GM23248 (cell line): ENCODE measurements at regions not wholly inside any gene's neighbourhood (a gene's known extent, or its start where the extent isn't known, plus 50 kb on each side); places are given as distances from the start of the nearest gene placed in this dataset.

Source experiments
- DNase-seq: peaks from one replicate; pipeline ENCODE4 v3.0.0-alpha.2; 2015
- H2AFZ ChIP-seq: fragments of 200-600 bp; sonication (generic); 2 replicates; pipeline ENCODE4 v1.6.1; 2016; ENCODE audit warnings: antibody characterized with exemption
- H3F3A ChIP-seq: fragments of 200-600 bp; sonication (generic); 2 replicates; pipeline ENCODE4 v1.6.1; 2016; ENCODE audit warnings: mild to moderate bottlenecking, antibody characterized with exemption, mixed run types; ENCODE audit not compliant: insufficient read depth
- H3K27ac ChIP-seq: fragments of 200-600 bp; sonication (generic); 2 replicates; pipeline ENCODE4 v1.5.1; 2016; ENCODE audit warnings: mild to moderate bottlenecking
- H3K27me3 ChIP-seq: fragments of 200-600 bp; sonication (generic); replicated peaks from 2 replicates; pipeline ENCODE4 v1.6.1; 2016; ENCODE audit warnings: mild to moderate bottlenecking; ENCODE audit not compliant: insufficient read depth
- H3K36me3 ChIP-seq: fragments of 200-600 bp; sonication (generic); 2 replicates; pipeline ENCODE4 v1.6.1; 2016; ENCODE audit warnings: low read depth, mild to moderate bottlenecking
- H3K4me1 ChIP-seq: fragments of 200-600 bp; sonication (generic); 2 replicates; pipeline ENCODE4 v1.6.1; 2016; ENCODE audit warnings: mild to moderate bottlenecking; ENCODE audit not compliant: insufficient read depth
- H3K4me2 ChIP-seq: fragments of 200-600 bp; sonication (generic); one replicate; pipeline ENCODE4 v1.6.1; 2016; ENCODE audit warnings: mild to moderate bottlenecking; ENCODE audit not compliant: unreplicated experiment
- H3K4me3 ChIP-seq: fragments of 200-600 bp; sonication (generic); 2 replicates; pipeline ENCODE4 v1.5.1; 2016; ENCODE audit warnings: mild to moderate bottlenecking
- H3K79me2 ChIP-seq: fragments of 200-600 bp; sonication (generic); 2 replicates; pipeline ENCODE4 v1.6.1; 2016; ENCODE audit warnings: mild to moderate bottlenecking; ENCODE audit not compliant: insufficient read depth
- H3K9ac ChIP-seq: fragments of 200-600 bp; sonication (generic); 2 replicates; pipeline ENCODE4 v1.6.1; 2016; ENCODE audit warnings: mild to moderate bottlenecking
- H3K9me2 ChIP-seq: fragments of 200-600 bp; sonication (generic); 2 replicates; pipeline ENCODE4 v1.6.1; 2016; ENCODE audit warnings: mixed run types, mild to moderate bottlenecking, moderate library complexity; ENCODE audit not compliant: insufficient read depth
- H3K9me3 ChIP-seq: fragments of 200-600 bp; sonication (generic); one replicate; pipeline ENCODE4 v1.6.1; 2017; ENCODE audit warnings: low read depth
- H4K20me1 ChIP-seq: fragments of 200-600 bp; sonication (generic); 2 replicates; pipeline ENCODE4 v1.6.0; 2016; ENCODE audit not compliant: insufficient read depth
- EZH2 ChIP-seq: fragments of 200-600 bp; sonication (generic); IDR thresholded peaks from 2 replicates; pipeline ENCODE4 v1.6.1; 2018; ENCODE audit warnings: antibody characterized with exemption, mild to moderate bottlenecking; ENCODE audit not compliant: insufficient read depth, poor library complexity, severe bottlenecking
- EZH2phosphoT487 ChIP-seq: fragments of 200-600 bp; sonication (generic); IDR thresholded peaks from 2 replicates; pipeline ENCODE4 v1.6.1; 2018; ENCODE audit warnings: antibody characterized with exemption, moderate library complexity, mild to moderate bottlenecking, low read depth; ENCODE audit not compliant: insufficient read depth
- WGBS, 2 experiments: methylation state at CpG; one replicate each; pipeline ENCODE4 v1.1.6; 2015 to 2017; ENCODE audit warnings: low lambda C conversion rate in 2 of 2, low coverage in 1 of 2; ENCODE audit errors: missing lambda C conversion rate in 2 of 2; 5-methylcytosine and 5-hydroxymethylcytosine counted together
- in situ Hi-C: fragments of 300-500 bp; cut with MboI; formaldehyde crosslinking; loops from 2 replicates; pipeline ENCODE4 v1.15.0; 2020

DNA sequence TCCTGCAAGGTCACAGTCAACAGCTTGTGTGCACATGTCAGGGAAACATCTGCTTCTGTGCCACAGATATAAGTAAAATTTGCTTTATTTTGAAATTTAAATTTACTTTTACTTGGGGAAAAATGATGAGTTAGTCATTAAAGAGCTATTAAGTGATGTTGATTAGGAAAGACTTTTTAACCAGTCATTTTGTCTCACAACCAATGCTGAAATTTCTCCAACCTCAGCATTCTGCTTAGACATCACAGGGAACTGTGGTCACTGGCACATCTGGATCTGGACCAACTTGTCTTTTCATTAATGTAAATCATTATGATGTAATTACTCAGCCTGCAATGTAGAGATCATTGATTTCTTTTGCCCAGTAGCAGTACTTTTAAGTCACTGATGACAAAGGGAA lies 301.0 kb downstream of the TTLL7 start:
- Histone ChIP-seq H3K4me3 (no peak overlapping the region), H3K79me2 (no peaks in the 10 kb centered on the region), H3K36me3 (no peaks in the 10 kb centered on the region), H4K20me1 (no peaks in the 10 kb centered on the region), H3K9me3 (no peaks in the 10 kb centered on the region), H3K9me2 (no peaks in the 10 kb centered on the region), H3K9ac (no peak overlapping the region), H2AFZ (no peak overlapping the region), H3F3A (no peaks in the 10 kb centered on the region), H3K27me3 (peaks cover 8% of the 10 kb centered on the region; the same call in 1 of the 2 replicates), H3K27ac (no peak overlapping the region), H3K4me1 (no peaks in the 10 kb centered on the region; the same call in 1 of the 2 replicates), H3K4me2 (no peak overlapping the region)
- in situ Hi-C loops: no loop called here
- no peak for DNase-seq
- TF ChIP-seq EZH2phosphoT487: no peak
- TF ChIP-seq EZH2: no peak

DNA sequence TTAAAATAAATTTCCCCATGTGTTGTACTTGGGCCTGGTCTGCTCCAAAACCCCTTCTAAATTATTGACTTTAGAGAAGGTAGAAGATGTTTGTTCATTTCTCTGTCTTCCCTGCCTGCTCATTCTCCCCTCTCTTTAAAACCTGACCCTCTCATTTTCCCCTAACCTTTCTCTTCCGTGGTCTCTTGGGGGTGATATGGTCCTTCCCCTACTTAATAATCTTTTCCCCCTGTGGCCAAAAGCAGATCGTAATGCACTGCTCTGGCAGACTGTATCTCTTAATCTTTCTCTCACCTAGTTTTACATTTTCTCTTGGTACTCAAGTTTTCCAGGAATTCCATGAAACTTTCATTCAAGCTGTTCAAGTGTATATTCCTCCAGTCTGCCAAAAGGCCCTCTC lies 301.7 kb downstream of the TTLL7 start:
- H3K4me2 ChIP-seq: no peak overlapping the region
- TF ChIP-seq EZH2 (no peak), EZH2phosphoT487 (no peak)
- WGBS, 2 experiments: 40 to 55% methylated on average over 2 of the region's 2 CpGs

DNA sequence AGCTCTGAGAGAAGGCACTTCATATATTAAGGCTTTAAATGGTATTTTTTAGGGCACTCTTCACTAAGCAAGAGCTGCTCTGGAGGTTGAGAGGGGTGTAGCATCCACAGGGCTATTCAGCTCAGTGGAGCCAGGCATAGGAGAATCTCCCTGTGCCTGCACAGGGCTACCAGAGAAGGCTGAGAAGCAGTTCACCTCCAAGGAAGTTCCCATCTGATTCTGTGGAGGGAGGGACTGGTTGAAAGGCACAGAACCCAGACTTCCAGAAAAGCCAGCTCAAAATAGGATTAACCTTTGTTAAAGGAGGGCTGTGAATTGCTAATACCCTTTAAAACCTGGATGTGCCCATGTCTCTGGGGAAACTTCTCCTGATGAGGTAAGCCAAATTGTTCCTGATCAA lies 304.5 kb downstream of the TTLL7 start:
- Histone ChIP-seq H3K4me1 (no peaks in the 10 kb centered on the region; the same call in 1 of the 2 replicates), H3K79me2 (no peaks in the 10 kb centered on the region), H2AFZ (no peak overlapping the region), H3K27ac (no peak overlapping the region), H3K4me3 (no peak overlapping the region), H3F3A (no peaks in the 10 kb centered on the region), H3K4me2 (no peak overlapping the region), H3K36me3 (no peaks in the 10 kb centered on the region), H3K27me3 (peaks cover 8% of the 10 kb centered on the region; the same call in 1 of the 2 replicates), H3K9me3 (no peaks in the 10 kb centered on the region), H3K9ac (no peak overlapping the region), H3K9me2 (no peaks in the 10 kb centered on the region), H4K20me1 (no peaks in the 10 kb centered on the region)
- TF ChIP-seq EZH2phosphoT487 (no peak), EZH2 (no peak)
- in situ Hi-C loops: no loop called here
- no peak for DNase-seq

More for the DNA sequence above, 301.7 kb downstream of the TTLL7 start:
- Histone ChIP-seq H3K9ac (no peak overlapping the region), H3K27me3 (peaks cover 8% of the 10 kb centered on the region; the same call in 1 of the 2 replicates), H3K79me2 (no peaks in the 10 kb centered on the region), H3K9me2 (no peaks in the 10 kb centered on the region), H4K20me1 (no peaks in the 10 kb centered on the region), H3K27ac (no peak overlapping the region), H3K36me3 (no peaks in the 10 kb centered on the region), H3F3A (no peaks in the 10 kb centered on the region), H3K4me1 (no peaks in the 10 kb centered on the region; the same call in 1 of the 2 replicates), H2AFZ (no peak overlapping the region), H3K9me3 (no peaks in the 10 kb centered on the region), H3K4me3 (no peak overlapping the region)
- in situ Hi-C loops: no loop called here
- no peak for DNase-seq

DNA sequence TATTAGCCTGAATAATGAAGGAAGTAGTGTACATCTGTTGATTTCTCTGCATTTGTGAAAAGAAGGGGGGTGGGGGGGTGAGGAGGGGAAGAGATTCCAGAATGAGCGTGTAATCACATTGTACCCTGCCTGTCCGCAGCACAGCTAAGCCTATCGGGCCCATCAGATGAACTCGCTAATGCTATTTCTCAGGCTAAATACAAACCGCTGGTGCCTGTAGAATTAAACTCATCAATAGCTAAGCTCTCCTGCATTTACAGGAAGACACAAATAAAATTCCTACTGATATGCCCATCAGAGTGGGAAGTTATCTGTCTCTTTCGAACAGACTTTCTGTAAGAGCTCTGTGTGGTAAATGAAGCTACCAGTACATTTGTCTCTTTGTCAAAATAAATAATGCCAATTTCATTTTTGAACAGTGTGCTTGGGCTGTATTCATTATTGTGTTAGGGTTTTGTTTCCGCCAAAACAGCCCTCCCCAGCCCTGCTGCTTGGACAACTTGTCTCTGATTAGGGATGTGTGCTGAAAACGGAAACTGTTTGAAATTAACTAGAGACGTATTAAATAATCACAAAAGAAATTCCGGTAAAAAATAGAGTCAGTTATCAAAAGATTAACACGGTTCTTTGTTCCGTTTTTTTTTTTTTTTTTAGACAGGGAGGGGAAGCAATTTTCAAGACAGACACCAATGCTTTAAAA lies 305.4 kb downstream of the TTLL7 start:
- TF ChIP-seq EZH2phosphoT487: no peak
- no peak for TF ChIP-seq EZH2
- Histone ChIP-seq H3K4me2 (peak overlapping the region; percentile 35), H3K27ac (no peak overlapping the region), H3K36me3 (no peaks in the 10 kb centered on the region), H2AFZ (peak overlapping the region; percentile 13; the same call in 1 of the 2 replicates), H3K79me2 (no peaks in the 10 kb centered on the region), H3K27me3 (peaks cover 8% of the 10 kb centered on the region; the same call in 1 of the 2 replicates), H3K9me2 (no peaks in the 10 kb centered on the region), H3K9ac (no peak overlapping the region), H3K9me3 (no peaks in the 10 kb centered on the region), H3F3A (no peaks in the 10 kb centered on the region), H3K4me1 (no peaks in the 10 kb centered on the region; the same call in 1 of the 2 replicates), H4K20me1 (no peaks in the 10 kb centered on the region), H3K4me3 (peak overlapping the region; percentile 51)
- peak; percentile 12 for DNase-seq
- 9 to 14% methylated on average over 12 of the region's 12 CpGs for WGBS, 2 experiments
- in situ Hi-C loops: no loop called here
